Bronchial epithelial cell (primary cell): ENCODE measurements at regions not wholly inside any gene's neighbourhood (a gene's known extent, or its start where the extent isn't known, plus 50 kb on each side); places are given as distances from the start of the nearest gene placed in this dataset.
A peak's percentile ranks its signal among the peaks of the same experiment; 100 is the strongest.
"Not testable (repeated sequence)": the region's sequence is repeated elsewhere in the genome, so short reads cannot be mapped to it uniquely, and the experiment has no call there.

Source experiments
- DNase-seq: peaks from one replicate; pipeline ENCODE4 v3.0.0-alpha.2; 2010; ENCODE audit warnings: low read depth
- FAIRE-seq: peaks from 2 replicates; lab custom pipeline; 2011; peaks lifted over from hg19 to GRCh38; lab: Jason Lieb, UNC
- H3K27me3 ChIP-seq: 2 replicates; pipeline ENCODE4 v1.5.1; 2011; ENCODE audit warnings: low read length; ENCODE audit not compliant: control insufficient read depth, insufficient read depth
- H3K36me3 ChIP-seq: 2 replicates; pipeline ENCODE4 v1.5.1; 2011; ENCODE audit warnings: low read length; ENCODE audit not compliant: control insufficient read depth, insufficient read depth
- H3K4me3 ChIP-seq: 2 replicates; pipeline ENCODE4 v1.5.1; 2011; ENCODE audit warnings: mild to moderate bottlenecking, low read depth, low read length, control low read depth
- CTCF ChIP-seq: IDR thresholded peaks from 2 replicates; pipeline ENCODE4 v1.5.1; 2011; ENCODE audit warnings: mild to moderate bottlenecking, moderate library complexity, low read length, control low read depth, inconsistent platforms; ENCODE audit not compliant: insufficient read depth, severe bottlenecking

- DNase-seq (peak; percentile 55), FAIRE-seq (no peak)
- no peak overlapping the region for H3K4me3 ChIP-seq
- H3K27me3 ChIP-seq, result no peaks in the 10 kb centered on the region
- H3K36me3 ChIP-seq, result no peaks in the 10 kb centered on the region
- TF ChIP-seq CTCF, result peak; percentile 21
Measured at GRCh38 chr11:13152736-13153541, 124.7 kb upstream of the BMAL1 start.

- not testable (repeated sequence) for FAIRE-seq, H3K4me3 ChIP-seq, H3K36me3 ChIP-seq, DNase-seq, H3K27me3 ChIP-seq
Measured at GRCh38 chr11:13154374-13154773, 123.2 kb upstream of the BMAL1 start.

- no peaks in the 10 kb centered on the region for H3K27me3 ChIP-seq
- H3K36me3 ChIP-seq, result no peaks in the 10 kb centered on the region
- DNase-seq (peak; percentile 84), FAIRE-seq (no peak)
- TF ChIP-seq CTCF, result no peak
- no peak overlapping the region for H3K4me3 ChIP-seq
Measured at GRCh38 chr11:13160346-13160745, 117.2 kb upstream of the BMAL1 start.

- TF ChIP-seq CTCF, result no peak
- no peaks in the 10 kb centered on the region for H3K36me3 ChIP-seq
- no peaks in the 10 kb centered on the region for H3K27me3 ChIP-seq
- no peak overlapping the region for H3K4me3 ChIP-seq
- FAIRE-seq, result peak; percentile 99
- peak; percentile 100 for DNase-seq
Measured at GRCh38 chr11:13160806-13161205, 116.8 kb upstream of the BMAL1 start.

GRCh38 chr11:13163158-13163557 lies 114.4 kb upstream of the BMAL1 start:
- Histone ChIP-seq H3K27me3 (no peaks in the 10 kb centered on the region), H3K36me3 (no peaks in the 10 kb centered on the region), H3K4me3 (no peak overlapping the region)
- no peak for TF ChIP-seq CTCF
- DNase-seq (no peak), FAIRE-seq (no peak)

- DNase-seq, result no peak
- Histone ChIP-seq H3K4me3 (no peak overlapping the region), H3K36me3 (no peaks in the 10 kb centered on the region), H3K27me3 (no peaks in the 10 kb centered on the region)
- FAIRE-seq, result no peak
- no peak for TF ChIP-seq CTCF
Measured at GRCh38 chr11:13166036-13166435, 111.6 kb upstream of the BMAL1 start.
